ENCODE measurements at regions not wholly inside any gene's neighbourhood (a gene's known extent, or its start where the extent isn't known, plus 50 kb on each side); places are given as distances from the start of the nearest gene placed in this dataset.

DNA sequence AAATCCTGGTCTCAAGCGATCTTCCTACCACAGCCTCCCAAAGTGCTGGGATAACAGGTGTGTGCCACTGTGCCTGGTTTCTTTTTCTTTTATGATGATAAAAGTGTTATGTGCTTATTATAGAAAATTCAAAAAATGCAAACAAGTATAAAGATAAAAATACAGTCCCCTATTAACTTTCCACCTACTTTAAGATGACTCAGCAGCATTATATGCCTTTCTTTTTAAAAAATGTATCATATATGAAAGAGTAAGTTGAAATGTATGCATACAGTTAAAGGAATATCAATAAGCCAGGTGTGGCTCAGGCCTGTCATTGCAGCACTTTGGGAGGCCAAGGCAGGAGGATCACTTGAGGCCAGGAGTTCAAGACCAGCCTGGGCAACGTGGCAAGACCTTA lies 216.9 kb upstream of the GALNT17 start:
- TF ChIP-seq, protein P1, sequence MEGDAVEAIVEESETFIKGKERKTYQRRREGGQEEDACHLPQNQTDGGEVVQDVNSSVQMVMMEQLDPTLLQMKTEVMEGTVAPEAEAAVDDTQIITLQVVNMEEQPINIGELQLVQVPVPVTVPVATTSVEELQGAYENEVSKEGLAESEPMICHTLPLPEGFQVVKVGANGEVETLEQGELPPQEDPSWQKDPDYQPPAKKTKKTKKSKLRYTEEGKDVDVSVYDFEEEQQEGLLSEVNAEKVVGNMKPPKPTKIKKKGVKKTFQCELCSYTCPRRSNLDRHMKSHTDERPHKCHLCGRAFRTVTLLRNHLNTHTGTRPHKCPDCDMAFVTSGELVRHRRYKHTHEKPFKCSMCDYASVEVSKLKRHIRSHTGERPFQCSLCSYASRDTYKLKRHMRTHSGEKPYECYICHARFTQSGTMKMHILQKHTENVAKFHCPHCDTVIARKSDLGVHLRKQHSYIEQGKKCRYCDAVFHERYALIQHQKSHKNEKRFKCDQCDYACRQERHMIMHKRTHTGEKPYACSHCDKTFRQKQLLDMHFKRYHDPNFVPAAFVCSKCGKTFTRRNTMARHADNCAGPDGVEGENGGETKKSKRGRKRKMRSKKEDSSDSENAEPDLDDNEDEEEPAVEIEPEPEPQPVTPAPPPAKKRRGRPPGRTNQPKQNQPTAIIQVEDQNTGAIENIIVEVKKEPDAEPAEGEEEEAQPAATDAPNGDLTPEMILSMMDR (IDR thresholded peaks at IDR 0.05; ENCODE audit: low read depth, low read length), result no peak
- peaks cover 30% of the 10 kb centered on the region for H3K27me3 ChIP-seq (ENCODE audit: insufficient read depth, low read depth, severe bottlenecking)

DNA sequence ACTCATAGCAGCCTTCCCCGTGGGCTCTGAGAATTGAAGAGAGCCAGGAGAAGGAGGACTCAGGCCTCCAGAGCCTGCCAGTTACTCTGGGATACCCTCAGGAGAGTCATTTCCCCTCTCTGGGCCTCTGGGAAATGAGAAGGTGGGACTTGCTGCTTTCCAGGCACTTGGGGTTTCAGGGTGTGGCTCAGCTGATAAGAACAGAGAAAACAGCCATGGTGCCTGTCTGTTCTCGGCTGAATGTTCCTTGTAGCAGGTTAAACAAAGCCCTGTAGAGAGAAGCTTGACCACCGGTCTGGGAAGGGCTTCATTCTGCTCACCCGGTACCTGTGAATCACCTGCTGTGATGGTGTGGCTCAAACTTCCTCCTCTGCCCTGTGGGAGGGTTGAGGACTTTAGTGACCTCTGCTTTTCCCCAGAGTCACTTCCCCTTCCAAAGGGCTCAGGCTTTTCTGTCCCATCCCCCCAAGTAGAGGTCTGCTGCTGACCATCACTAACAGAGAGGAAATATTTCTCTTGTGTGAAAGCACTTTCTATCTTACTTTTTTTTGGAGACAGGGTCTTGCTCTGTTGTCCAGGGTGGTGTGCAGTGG lies 212.4 kb upstream of the GALNT17 start:
- TF ChIP-seq, protein P1 (IDR thresholded peaks at IDR 0.05; ENCODE audit: low read depth, low read length), result no peak
- Histone ChIP-seq H3K27me3 (ENCODE audit: insufficient read depth, low read depth, severe bottlenecking) (peaks cover 45% of the 10 kb centered on the region), H3K9me3 (ENCODE audit: severe bottlenecking) (peaks cover 5% of the 10 kb centered on the region), H3K36me3 (no peaks in the 10 kb centered on the region), H3K27ac (no peak overlapping the region), H3K4me3 (ENCODE audit: low read depth, low read length) (no peak overlapping the region)
- DNase-seq, result no peak

More for the DNA sequence above, 216.9 kb upstream of the GALNT17 start:
- Histone ChIP-seq H3K4me3 (ENCODE audit: low read depth, low read length) (no peak overlapping the region), H3K36me3 (no peaks in the 10 kb centered on the region), H3K27ac (no peak overlapping the region), H3K9me3 (ENCODE audit: severe bottlenecking) (no peaks in the 10 kb centered on the region)
- no peak for DNase-seq

DNA sequence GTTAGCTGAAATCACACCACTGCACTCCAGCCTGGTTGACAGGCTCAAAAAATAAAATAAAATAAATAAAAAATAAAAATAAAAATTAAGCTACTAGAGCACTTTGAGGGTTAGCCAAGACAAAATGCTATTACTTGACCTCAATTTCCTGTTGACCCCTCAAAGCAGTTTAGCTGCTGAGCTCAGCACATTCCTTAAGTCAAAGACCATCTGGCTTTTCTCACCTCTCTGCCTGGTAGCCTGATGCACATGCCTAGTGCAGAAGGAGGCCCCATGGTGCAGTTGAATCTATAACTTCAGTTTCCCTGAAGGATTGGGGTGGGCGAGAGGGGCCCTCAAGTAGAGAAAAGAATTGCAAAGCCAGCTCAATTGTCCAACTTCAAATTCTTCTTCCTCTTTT lies 211.1 kb upstream of the GALNT17 start:
- Histone ChIP-seq H3K36me3 (no peaks in the 10 kb centered on the region), H3K27ac (no peak overlapping the region), H3K9me3 (ENCODE audit: severe bottlenecking) (peaks cover 5% of the 10 kb centered on the region), H3K27me3 (ENCODE audit: insufficient read depth, low read depth, severe bottlenecking) (peaks cover 53% of the 10 kb centered on the region), H3K4me3 (ENCODE audit: low read depth, low read length) (no peak overlapping the region)
- no peak for DNase-seq
- TF ChIP-seq, protein P1 (IDR thresholded peaks at IDR 0.05; ENCODE audit: low read depth, low read length), result no peak

- TF ChIP-seq, protein P1 (IDR thresholded peaks at IDR 0.05; ENCODE audit: low read depth, low read length), result no peak
- Histone ChIP-seq H3K27ac (no peak overlapping the region), H3K9me3 (ENCODE audit: severe bottlenecking) (peaks cover 5% of the 10 kb centered on the region), H3K36me3 (no peaks in the 10 kb centered on the region), H3K4me3 (ENCODE audit: low read depth, low read length) (no peak overlapping the region), H3K27me3 (ENCODE audit: insufficient read depth, low read depth, severe bottlenecking) (peaks cover 56% of the 10 kb centered on the region)
- DNase-seq, result no peak
These were observed 208.6 kb upstream of the GALNT17 start for GRCh38 chr7:70923181-70923845.

DNA sequence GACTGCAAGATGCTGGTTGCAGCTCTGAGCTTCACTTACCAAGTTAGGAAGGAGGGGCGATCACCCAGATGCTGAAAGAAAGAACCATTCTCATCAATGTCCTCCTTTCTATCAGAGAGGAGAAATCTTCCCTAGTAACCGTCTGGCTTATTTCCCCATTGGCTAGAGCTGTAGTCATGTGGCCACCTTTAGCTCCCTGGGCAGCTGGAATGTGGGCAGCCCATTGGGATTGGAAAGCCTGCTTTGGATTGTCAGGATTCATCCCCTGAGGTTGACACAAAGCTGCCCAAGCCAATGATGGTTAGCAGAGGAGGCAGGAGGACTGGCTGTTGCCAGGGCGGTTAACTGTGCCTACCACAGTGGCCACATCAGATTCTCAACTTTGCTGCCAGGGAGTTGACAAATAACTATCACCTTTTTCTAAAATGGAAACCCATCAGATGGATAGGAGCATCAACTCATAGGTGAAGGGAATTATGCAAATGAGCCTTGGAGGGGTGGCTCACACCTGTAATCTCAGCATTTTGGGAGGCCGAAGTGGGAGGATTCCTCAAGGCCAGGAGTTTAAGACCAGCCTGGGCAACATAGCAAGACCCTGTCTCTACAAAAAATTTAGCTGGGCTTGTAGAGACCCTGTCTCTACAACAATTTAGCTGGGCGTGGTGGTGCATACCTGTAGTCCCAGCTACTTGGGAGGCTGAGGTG lies 206.4 kb upstream of the GALNT17 start:
- H3K4me3 ChIP-seq (ENCODE audit: low read depth, low read length), result no peak overlapping the region
- no peak for DNase-seq
- H3K27ac ChIP-seq, result no peak overlapping the region
- peaks cover 5% of the 10 kb centered on the region for H3K9me3 ChIP-seq (ENCODE audit: severe bottlenecking)
- TF ChIP-seq, protein P1 (IDR thresholded peaks at IDR 0.05; ENCODE audit: low read depth, low read length), result no peak
- H3K27me3 ChIP-seq (ENCODE audit: insufficient read depth, low read depth, severe bottlenecking), result peaks cover 50% of the 10 kb centered on the region
- no peaks in the 10 kb centered on the region for H3K36me3 ChIP-seq
